ENCODE measurements at regions not wholly inside any gene's neighbourhood (a gene's known extent, or its start where the extent isn't known, plus 50 kb on each side); places are given as distances from the start of the nearest gene placed in this dataset.

DNA sequence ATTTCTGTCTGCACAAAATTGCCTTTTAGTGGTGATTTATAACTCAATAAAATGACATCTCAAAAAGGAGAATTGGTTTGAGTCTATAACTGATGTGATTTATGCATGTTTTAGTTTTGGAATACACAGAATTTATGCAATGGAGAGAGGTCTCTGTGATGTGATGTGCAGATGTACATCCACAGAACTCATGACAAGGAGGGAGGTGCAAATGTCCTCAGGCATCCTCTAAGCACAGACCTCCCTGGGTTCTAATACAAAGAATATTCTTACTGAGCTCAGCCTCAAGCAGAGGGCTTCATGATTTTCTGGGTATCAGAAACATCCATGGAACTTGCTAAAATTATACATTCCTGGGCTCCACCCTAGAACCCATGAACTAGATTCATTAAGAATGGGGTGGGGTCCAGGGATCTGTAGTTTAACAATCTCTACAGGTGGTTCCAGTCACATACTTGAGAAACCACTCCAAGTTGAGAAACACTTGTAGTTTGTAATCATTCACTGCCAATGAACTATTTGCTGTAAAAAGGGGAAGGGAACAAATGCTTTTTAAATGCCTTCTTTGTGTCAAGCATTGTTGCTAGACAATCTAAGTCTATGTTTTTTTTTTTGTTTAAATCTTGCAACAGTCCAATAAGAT is 60.2 kb upstream of the NEDD9 start:
- H3K27ac ChIP-seq (ENCODE audit: low read depth in 2 of 2, low read length in 2 of 2) = no peak overlapping the region
- H3K9ac ChIP-seq (ENCODE audit: low read depth in 1 of 2, low read length in 2 of 2) = no peak overlapping the region
- H3K4me1 ChIP-seq (ENCODE audit: control insufficient read depth in 2 of 2, insufficient read depth in 2 of 2, low read length in 2 of 2) = peaks cover 12 to 21% of the 10 kb centered on the region in 2 donors
- no peaks in the 10 kb centered on the region for H3K9me3 ChIP-seq (ENCODE audit: control insufficient read depth in 2 of 2, low read length in 2 of 2)
- no peak overlapping the region for H3K4me3 ChIP-seq (ENCODE audit: low read length in 2 of 2)
- H3K36me3 ChIP-seq (ENCODE audit: control insufficient read depth in 2 of 2, insufficient read depth in 2 of 2, low read length in 2 of 2) = no peaks in the 10 kb centered on the region
- no peaks in the 10 kb centered on the region for H3K27me3 ChIP-seq (ENCODE audit: control insufficient read depth in 2 of 2, insufficient read depth in 2 of 2, low read length in 2 of 2)

DNA sequence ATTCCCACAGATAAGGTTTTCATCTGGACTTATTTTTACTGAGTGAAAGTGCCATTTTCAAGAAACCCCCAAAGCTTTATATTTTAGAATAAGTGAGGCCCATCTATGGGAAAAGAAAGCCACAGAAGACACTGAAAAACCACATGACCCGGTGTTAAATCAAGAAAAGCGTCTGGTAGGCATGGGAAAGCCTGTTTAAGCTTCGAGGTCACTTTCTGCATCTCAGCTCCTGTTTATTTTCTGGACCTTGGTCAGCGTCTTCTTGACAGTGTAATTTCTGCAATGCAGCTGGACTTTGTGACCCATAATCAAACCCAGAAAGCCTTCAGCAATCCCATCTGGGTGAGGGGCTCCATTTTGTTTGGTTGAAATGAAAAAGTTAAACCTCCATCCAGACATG is 59.6 kb upstream of the NEDD9 start:
- Histone ChIP-seq H3K4me3 (ENCODE audit: low read length in 2 of 2) (no peak overlapping the region), H3K9me3 (ENCODE audit: control insufficient read depth in 2 of 2, low read length in 2 of 2) (no peaks in the 10 kb centered on the region), H3K27ac (ENCODE audit: low read depth in 2 of 2, low read length in 2 of 2) (peak overlapping the region in 1 of 2 donors; percentile 20), H3K9ac (ENCODE audit: low read depth in 1 of 2, low read length in 2 of 2) (no peak overlapping the region), H3K4me1 (ENCODE audit: control insufficient read depth in 2 of 2, insufficient read depth in 2 of 2, low read length in 2 of 2) (peaks cover 12 to 21% of the 10 kb centered on the region in 2 donors), H3K27me3 (ENCODE audit: control insufficient read depth in 2 of 2, insufficient read depth in 2 of 2, low read length in 2 of 2) (no peaks in the 10 kb centered on the region), H3K36me3 (ENCODE audit: control insufficient read depth in 2 of 2, insufficient read depth in 2 of 2, low read length in 2 of 2) (no peaks in the 10 kb centered on the region)

- Histone ChIP-seq H3K27ac (ENCODE audit: low read depth in 2 of 2, low read length in 2 of 2) (peak overlapping the region in 1 of 2 donors; percentile 20), H3K36me3 (ENCODE audit: control insufficient read depth in 2 of 2, insufficient read depth in 2 of 2, low read length in 2 of 2) (no peaks in the 10 kb centered on the region), H3K4me3 (ENCODE audit: low read length in 2 of 2) (no peak overlapping the region), H3K9me3 (ENCODE audit: control insufficient read depth in 2 of 2, low read length in 2 of 2) (no peaks in the 10 kb centered on the region), H3K4me1 (ENCODE audit: control insufficient read depth in 2 of 2, insufficient read depth in 2 of 2, low read length in 2 of 2) (peaks cover 12 to 22% of the 10 kb centered on the region in 2 donors), H3K9ac (ENCODE audit: low read depth in 1 of 2, low read length in 2 of 2) (no peak overlapping the region), H3K27me3 (ENCODE audit: control insufficient read depth in 2 of 2, insufficient read depth in 2 of 2, low read length in 2 of 2) (no peaks in the 10 kb centered on the region)
These were observed 59.1 kb upstream of the NEDD9 start for GRCh38 chr6:11291582-11291981.

- H3K27ac ChIP-seq (ENCODE audit: low read depth in 2 of 2, low read length in 2 of 2) = no peak overlapping the region
- H3K4me3 ChIP-seq (ENCODE audit: low read length in 2 of 2) = no peak overlapping the region
- H3K27me3 ChIP-seq (ENCODE audit: control insufficient read depth in 2 of 2, insufficient read depth in 2 of 2, low read length in 2 of 2) = no peaks in the 10 kb centered on the region
- H3K9me3 ChIP-seq (ENCODE audit: control insufficient read depth in 2 of 2, low read length in 2 of 2) = no peaks in the 10 kb centered on the region
- H3K36me3 ChIP-seq (ENCODE audit: control insufficient read depth in 2 of 2, insufficient read depth in 2 of 2, low read length in 2 of 2) = no peaks in the 10 kb centered on the region
- peaks cover 12 to 22% of the 10 kb centered on the region in 2 donors for H3K4me1 ChIP-seq (ENCODE audit: control insufficient read depth in 2 of 2, insufficient read depth in 2 of 2, low read length in 2 of 2)
- H3K9ac ChIP-seq (ENCODE audit: low read depth in 1 of 2, low read length in 2 of 2) = no peak overlapping the region
These were observed 57.6 kb upstream of the NEDD9 start for GRCh38 chr6:11290027-11290426.

GRCh38 chr6:11288065-11288464 is 55.6 kb upstream of the NEDD9 start:
- Histone ChIP-seq H3K36me3 (ENCODE audit: control insufficient read depth in 2 of 2, insufficient read depth in 2 of 2, low read length in 2 of 2) (no peaks in the 10 kb centered on the region), H3K4me3 (ENCODE audit: low read length in 2 of 2) (peak overlapping the region; percentile 30 to 42), H3K9me3 (ENCODE audit: control insufficient read depth in 2 of 2, low read length in 2 of 2) (no peaks in the 10 kb centered on the region), H3K9ac (ENCODE audit: low read depth in 1 of 2, low read length in 2 of 2) (peak overlapping the region; percentile 59 to 61), H3K4me1 (ENCODE audit: control insufficient read depth in 2 of 2, insufficient read depth in 2 of 2, low read length in 2 of 2) (peaks cover 14 to 33% of the 10 kb centered on the region in 2 donors), H3K27ac (ENCODE audit: low read depth in 2 of 2, low read length in 2 of 2) (peak overlapping the region; percentile 91 to 93), H3K27me3 (ENCODE audit: control insufficient read depth in 2 of 2, insufficient read depth in 2 of 2, low read length in 2 of 2) (no peaks in the 10 kb centered on the region)

- Histone ChIP-seq H3K27ac (ENCODE audit: low read depth in 2 of 2, low read length in 2 of 2) (peak overlapping the region; percentile 25 to 59), H3K4me3 (ENCODE audit: low read length in 2 of 2) (no peak overlapping the region), H3K9ac (ENCODE audit: low read depth in 1 of 2, low read length in 2 of 2) (no peak overlapping the region), H3K36me3 (ENCODE audit: control insufficient read depth in 2 of 2, insufficient read depth in 2 of 2, low read length in 2 of 2) (no peaks in the 10 kb centered on the region), H3K9me3 (ENCODE audit: control insufficient read depth in 2 of 2, low read length in 2 of 2) (no peaks in the 10 kb centered on the region), H3K4me1 (ENCODE audit: control insufficient read depth in 2 of 2, insufficient read depth in 2 of 2, low read length in 2 of 2) (peaks cover 28 to 51% of the 10 kb centered on the region in 2 donors), H3K27me3 (ENCODE audit: control insufficient read depth in 2 of 2, insufficient read depth in 2 of 2, low read length in 2 of 2) (no peaks in the 10 kb centered on the region)
These were observed 52.5 kb upstream of the NEDD9 start for GRCh38 chr6:11284996-11285395.

- no peaks in the 10 kb centered on the region for H3K9me3 ChIP-seq (ENCODE audit: control insufficient read depth in 2 of 2, low read length in 2 of 2)
- H3K9ac ChIP-seq (ENCODE audit: low read depth in 1 of 2, low read length in 2 of 2) = peak overlapping the region; percentile 34 to 40
- H3K36me3 ChIP-seq (ENCODE audit: control insufficient read depth in 2 of 2, insufficient read depth in 2 of 2, low read length in 2 of 2) = no peaks in the 10 kb centered on the region
- H3K4me1 ChIP-seq (ENCODE audit: control insufficient read depth in 2 of 2, insufficient read depth in 2 of 2, low read length in 2 of 2) = peaks cover 27 to 49% of the 10 kb centered on the region in 2 donors
- H3K27ac ChIP-seq (ENCODE audit: low read depth in 2 of 2, low read length in 2 of 2) = peak overlapping the region; percentile 50 to 92
- H3K27me3 ChIP-seq (ENCODE audit: control insufficient read depth in 2 of 2, insufficient read depth in 2 of 2, low read length in 2 of 2) = no peaks in the 10 kb centered on the region
- H3K4me3 ChIP-seq (ENCODE audit: low read length in 2 of 2) = peak overlapping the region; percentile 34 to 47
These were observed 51.2 kb upstream of the NEDD9 start for GRCh38 chr6:11283629-11284028.

- Histone ChIP-seq H3K27ac (ENCODE audit: low read depth in 2 of 2, low read length in 2 of 2) (peak overlapping the region; percentile 50 to 92), H3K9me3 (ENCODE audit: control insufficient read depth in 2 of 2, low read length in 2 of 2) (no peaks in the 10 kb centered on the region), H3K36me3 (ENCODE audit: control insufficient read depth in 2 of 2, insufficient read depth in 2 of 2, low read length in 2 of 2) (no peaks in the 10 kb centered on the region), H3K4me1 (ENCODE audit: control insufficient read depth in 2 of 2, insufficient read depth in 2 of 2, low read length in 2 of 2) (peaks cover 22 to 46% of the 10 kb centered on the region in 2 donors), H3K9ac (ENCODE audit: low read depth in 1 of 2, low read length in 2 of 2) (peak overlapping the region in 1 of 2 donors; percentile 40), H3K27me3 (ENCODE audit: control insufficient read depth in 2 of 2, insufficient read depth in 2 of 2, low read length in 2 of 2) (no peaks in the 10 kb centered on the region), H3K4me3 (ENCODE audit: low read length in 2 of 2) (no peak overlapping the region)
These were observed 50.4 kb upstream of the NEDD9 start for GRCh38 chr6:11282875-11283274.

Data from mucosa of rectum (tissue), 2 donors.